Breast epithelium (tissue), 3 donors: ENCODE measurements at regions not wholly inside any gene's neighbourhood (a gene's known extent, or its start where the extent isn't known, plus 50 kb on each side); places are given as distances from the start of the nearest gene placed in this dataset.

Experiments used
- CTCF ChIP-seq, 3 donors: fragments of 450-650 bp; IDR thresholded peaks; one replicate each; pipeline ENCODE4 v1.5.1; 2016 to 2017; ENCODE audit warnings: antibody characterized with exemption in 3 of 3, mild to moderate bottlenecking in 3 of 3, moderate library complexity in 3 of 3
- POLR2A ChIP-seq: fragments of 450-650 bp; IDR thresholded peaks from one replicate; pipeline ENCODE4 v1.6.1; 2016; ENCODE audit warnings: antibody characterized with exemption, mild to moderate bottlenecking, moderate library complexity
- POLR2AphosphoS5 ChIP-seq, 3 donors: sonication (generic); formaldehyde crosslinking; IDR thresholded peaks; one replicate each; pipeline ENCODE4 v1.6.1; 2017; ENCODE audit warnings: antibody characterized with exemption in 3 of 3

DNA sequence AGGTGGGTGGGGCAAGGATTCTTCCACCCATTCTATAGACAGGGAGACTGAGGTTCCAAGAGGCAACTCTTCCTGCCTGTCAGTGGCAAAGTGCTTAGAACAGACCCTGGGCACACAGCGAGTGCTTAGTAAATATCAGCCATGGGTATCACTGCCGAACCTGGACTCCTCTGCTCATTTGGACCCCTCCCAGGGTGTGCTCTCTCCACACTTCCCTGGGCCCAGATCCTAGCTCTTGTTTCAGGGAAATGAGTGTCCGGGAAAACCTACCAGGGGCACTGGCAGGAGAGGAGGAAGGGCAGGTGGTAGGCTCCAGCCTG is 136.3 kb downstream of the CYP26B1 start:
- no peak for TF ChIP-seq CTCF (IDR thresholded peaks at IDR 0.05)
- TF ChIP-seq POLR2A, result no peak
- no peak for TF ChIP-seq POLR2AphosphoS5 (IDR thresholded peaks at IDR 0.05)
